ENCODE measurements at regions not wholly inside any gene's neighbourhood (a gene's known extent, or its start where the extent isn't known, plus 50 kb on each side); places are given as distances from the start of the nearest gene placed in this dataset.

GRCh38 chr20:47964149-47964548 lies 178.9 kb upstream of the SULF2 start:
- TF ChIP-seq CTCF (IDR thresholded peaks at IDR 0.05) (no peak), POLR2A (IDR thresholded peaks at IDR 0.05) (no peak)

Measured in body of pancreas (tissue), 4 donors.